ENCODE measurements at regions not wholly inside any gene's neighbourhood (a gene's known extent, or its start where the extent isn't known, plus 50 kb on each side); places are given as distances from the start of the nearest gene placed in this dataset.
"Not testable (repeated sequence)": the region's sequence is repeated elsewhere in the genome, so short reads cannot be mapped to it uniquely, and the experiment has no call there.

DNA sequence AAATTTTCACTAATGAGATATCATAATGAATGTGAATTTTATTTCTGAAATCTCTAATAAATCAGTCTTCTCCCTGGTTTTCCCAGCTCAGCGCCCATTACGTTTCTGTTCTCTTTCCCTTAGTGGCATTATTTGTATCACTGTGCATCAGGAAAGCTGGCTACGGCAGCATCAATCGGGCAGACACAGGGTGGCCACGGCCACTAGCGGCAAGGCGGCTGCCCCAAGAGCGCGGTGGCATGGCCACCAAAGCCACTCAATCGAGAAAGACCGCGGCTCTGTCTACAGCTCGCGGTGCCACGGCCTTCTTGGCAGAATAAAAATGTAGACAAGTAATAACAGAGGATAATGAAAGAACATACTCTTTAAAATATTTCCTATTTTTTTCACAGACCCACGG, 168.0 kb downstream of the RPIA start:
- DNase-seq (ENCODE audit: low read depth, low spot score): no peak

DNA sequence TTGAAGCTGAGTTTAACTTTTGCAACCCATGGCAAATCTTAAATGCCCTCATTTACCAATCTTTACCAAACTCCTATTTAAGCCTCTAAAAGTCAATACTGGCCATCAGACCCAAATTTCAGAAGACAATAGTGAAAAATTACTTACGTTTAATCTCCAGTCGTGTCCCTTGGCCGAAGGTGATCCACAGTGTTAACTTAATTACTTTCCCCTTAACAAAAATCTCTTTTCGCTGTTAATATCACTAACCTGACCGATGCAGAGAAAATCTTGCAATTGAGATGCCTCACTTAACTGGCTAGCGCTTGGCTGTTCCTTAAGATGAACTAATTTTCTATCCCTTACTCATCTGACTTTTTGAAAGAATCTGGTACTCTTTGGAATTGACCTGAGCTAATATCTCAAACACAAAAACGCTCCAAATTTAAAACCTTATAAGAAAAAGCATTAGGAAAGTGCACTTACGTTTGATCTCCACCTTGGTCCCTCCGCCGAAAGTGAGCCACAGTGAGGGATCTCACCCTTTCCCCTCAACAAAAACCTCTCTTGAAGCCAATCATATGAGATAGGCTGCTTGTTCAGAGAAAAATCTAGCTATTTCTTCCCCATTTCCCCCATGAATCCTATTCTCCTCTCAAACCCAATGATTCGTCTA, 169.1 kb downstream of the RPIA start:
- DNase-seq (ENCODE audit: low read depth, low spot score): no peak

DNA sequence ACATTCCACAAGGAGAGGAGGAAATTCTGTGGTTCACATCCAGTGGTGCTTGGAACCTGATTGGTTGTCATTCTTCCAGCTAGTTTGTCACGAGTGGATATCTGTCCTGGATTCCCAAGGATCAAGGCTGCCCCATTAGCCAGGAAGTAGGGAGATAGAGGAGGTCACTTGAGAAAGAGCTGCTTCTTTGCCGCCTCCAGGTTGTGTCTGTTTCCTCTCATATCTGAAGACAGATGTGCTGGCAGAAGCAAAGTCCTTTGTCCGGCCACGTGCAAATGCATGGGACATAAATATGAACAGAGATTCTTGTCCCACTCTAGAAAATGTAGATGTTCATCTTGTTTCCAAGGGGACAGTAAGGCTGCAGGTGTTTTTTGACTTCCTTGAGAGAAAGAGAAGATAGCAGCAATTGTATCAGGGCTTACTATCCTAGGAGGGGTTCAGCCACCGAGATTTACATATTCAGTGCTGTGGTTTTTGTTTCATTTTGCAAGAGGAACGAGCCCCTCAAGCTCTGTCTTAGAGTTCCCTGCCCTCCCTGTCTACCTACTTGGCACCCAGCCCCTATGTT, 174.4 kb downstream of the RPIA start:
- DNase-seq (ENCODE audit: low read depth, low spot score): no peak

DNA sequence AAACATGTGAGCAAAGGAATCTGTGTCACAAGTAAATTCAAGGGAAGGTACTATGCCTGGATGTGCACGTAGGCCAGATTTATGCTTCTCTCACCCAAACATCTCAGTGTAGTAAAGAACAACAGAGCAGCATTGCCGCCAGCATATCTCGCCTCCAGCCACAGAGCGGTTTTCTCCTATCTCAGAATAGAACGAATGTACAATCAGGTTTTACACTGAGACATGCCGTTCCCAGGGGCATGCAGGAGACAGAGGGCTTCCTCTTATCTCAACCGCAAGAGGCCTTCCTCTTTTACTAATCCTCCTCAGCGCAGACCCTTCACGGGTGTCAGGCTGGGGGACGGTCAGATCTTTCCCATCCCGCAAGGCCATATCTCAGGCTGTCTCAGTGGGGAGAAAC, 175.3 kb downstream of the RPIA start:
- no peak for DNase-seq (ENCODE audit: low read depth, low spot score)

DNA sequence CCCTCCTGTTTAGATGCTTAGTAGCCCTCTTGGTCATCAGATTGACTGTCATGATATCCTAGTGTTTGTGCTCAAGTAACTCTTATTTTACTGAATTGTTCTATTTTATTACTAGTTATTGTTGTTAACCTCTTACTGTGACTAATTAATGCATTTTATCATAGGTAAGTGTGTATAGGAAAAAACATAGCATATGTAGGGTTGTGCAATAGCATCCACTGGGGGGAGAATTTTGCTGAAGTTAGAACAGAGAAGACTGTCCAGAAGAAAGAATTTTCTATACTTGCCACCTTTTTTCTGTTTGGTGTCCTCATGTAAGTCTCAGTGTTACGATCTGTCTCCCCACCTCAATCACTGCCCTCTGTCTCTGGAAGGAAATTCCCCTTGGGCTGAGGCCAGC, 177.4 kb downstream of the RPIA start:
- DNase-seq (ENCODE audit: low read depth, low spot score): no peak

DNA sequence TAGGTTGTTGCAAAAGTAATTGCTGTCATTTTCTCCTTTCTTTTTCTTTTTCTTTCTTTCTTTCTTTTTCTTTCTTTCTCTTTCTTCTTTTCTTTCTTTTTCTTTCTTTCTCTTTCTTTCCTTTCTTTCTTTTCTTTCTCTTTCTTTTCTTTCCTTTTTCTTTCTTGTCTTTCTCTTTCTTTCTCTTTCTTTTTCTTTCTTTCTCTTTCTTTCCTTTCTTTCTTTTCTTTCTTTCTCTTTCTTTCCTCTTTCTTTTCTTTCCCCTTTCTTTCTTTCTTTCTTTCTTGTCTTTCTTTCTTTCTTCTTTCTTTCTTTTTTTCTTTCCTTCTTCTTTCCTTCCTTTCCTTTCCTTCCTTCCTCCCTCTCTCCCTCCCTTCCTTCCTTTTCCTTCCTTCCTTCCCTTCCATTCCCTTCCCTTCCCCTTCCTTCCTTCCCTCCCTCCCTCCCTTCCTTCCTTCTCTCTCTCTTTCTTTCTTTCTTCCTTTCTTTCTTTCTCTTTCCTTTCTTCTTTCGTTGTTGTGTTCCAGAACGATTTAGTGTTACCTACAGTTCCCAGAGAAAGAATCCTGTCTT, 178.9 kb downstream of the RPIA start:
- no peak for DNase-seq (ENCODE audit: low read depth, low spot score)

DNA sequence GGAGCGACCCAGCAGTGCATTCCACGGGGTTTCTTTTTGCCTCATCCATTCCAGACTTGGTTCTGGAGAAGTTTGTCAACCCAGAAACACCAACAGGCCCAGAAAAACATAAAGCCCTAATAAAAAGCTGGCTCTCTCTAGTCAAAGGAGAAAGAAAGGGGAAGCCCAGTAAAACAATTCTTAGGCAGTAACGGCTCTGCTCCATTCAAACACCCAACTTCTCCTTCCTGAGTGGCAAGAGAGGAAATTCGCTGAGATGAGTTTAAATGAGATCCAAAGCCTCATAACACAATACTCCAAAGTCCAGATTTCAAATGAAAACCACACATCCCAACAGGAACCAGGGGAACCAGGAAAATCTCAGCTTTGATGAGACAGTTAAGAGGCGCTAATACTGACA, 179.9 kb downstream of the RPIA start:
- no peak for DNase-seq (ENCODE audit: low read depth, low spot score)

DNA sequence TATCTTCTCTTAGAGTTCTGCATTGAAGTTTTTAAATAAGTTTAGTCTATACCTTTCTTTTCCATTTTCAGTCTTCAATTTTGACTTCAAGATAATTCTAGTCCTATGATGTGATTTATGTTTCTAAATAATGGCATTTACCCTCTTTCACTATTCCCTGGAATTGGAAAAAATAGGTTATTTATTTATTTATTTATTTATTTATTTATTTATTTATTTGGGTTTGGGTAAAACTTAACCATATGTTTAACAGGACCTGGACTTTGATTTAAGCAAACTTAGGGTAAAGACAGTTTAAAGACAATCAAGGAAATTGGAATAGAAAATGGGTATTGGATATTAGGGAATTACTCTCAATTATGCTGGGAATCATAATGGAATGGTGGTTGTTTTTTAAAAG, 182.1 kb downstream of the RPIA start:
- no peak for DNase-seq (ENCODE audit: low read depth, low spot score)

DNA sequence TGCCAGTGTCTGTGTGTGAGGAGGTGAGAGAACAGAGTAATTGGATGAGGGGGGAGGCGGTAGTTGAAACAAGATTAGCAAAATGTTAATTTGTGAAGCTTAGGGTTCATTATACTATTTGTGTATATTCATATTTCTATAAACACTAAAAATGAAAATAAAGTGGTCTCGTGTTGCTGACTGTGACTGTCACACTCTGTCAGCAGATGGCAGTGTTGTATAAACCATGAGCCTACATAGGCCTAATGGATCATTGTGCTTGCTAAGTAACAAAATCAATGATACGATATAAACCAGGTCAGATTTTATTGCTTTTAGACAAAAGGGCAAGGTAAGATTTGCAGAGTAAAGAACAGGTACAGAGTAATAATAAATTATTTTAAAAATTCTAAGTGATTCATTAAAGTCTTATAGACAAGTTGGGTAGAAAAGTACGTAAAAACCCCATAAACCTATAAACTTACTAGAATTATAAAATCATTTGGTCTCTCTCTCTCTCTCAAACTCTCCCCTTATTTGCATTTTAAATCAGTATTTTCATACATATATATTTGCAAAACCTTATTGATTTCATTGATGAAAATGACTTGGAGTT, 182.7 kb downstream of the RPIA start:
- peak; percentile 19 for DNase-seq (ENCODE audit: low read depth, low spot score)

DNA sequence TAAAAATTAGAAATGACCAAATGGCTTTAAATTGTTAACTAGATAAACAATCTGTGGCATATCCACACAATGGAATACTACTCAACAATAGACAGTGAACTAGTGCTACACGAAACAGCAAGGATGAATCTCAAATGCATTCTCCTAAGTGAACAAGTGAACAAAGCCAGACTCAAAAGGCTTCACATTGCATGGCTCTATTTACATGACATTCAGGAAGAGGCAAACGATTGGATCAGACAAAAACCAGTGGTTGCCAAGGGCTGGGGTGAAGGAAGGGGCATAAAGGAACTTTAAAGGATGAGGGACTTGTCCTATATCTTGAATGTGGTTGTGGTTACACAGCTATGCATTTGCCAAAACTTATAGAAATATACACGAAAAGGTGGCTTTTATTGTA, 184.3 kb downstream of the RPIA start:
- no peak for DNase-seq (ENCODE audit: low read depth, low spot score)

DNA sequence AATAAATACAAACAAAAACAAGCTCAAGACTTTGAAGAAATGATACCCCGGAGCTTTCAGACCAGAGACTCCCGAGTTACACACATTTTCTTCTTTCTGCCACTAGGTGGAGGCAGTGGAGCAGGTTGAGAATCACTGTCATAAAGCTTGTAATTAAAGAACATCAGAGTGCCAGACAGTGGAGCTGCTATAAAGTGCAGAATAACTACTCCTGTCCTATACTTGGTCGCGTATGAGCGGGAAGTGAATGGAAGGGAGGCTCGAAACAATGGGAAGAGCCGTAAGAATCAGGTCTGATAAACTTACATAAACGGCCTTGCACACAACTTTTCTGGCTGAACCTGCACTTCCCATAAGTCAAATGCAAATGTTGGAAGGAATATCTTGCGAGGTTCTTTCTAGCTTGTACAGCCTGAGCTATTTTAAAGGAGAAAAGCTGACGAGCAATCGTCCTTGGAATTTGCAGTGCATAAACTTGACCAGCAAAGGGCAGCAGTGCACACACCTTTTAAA, 189.0 kb downstream of the RPIA start:
- no peak for DNase-seq (ENCODE audit: low read depth, low spot score)

DNA sequence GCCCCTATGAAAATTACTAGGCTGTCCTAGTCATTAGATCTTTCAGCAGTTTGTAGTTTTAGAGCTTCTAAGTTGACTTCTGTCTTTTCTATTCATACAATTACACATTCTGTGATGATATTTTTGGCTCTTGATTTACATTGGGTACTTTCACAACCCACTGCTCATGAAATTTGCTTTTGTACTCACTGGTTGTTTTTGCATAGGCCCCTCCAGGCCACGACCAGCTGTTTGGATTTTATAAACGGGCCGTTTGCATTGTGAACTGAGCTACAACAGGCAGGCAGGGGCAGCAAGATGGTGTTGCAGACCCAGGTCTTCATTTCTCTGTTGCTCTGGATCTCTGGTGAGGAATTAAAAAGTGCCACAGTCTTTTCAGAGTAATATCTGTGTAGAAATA, 193.8 kb downstream of the RPIA start:
- no peak for DNase-seq (ENCODE audit: low read depth, low spot score)

DNA sequence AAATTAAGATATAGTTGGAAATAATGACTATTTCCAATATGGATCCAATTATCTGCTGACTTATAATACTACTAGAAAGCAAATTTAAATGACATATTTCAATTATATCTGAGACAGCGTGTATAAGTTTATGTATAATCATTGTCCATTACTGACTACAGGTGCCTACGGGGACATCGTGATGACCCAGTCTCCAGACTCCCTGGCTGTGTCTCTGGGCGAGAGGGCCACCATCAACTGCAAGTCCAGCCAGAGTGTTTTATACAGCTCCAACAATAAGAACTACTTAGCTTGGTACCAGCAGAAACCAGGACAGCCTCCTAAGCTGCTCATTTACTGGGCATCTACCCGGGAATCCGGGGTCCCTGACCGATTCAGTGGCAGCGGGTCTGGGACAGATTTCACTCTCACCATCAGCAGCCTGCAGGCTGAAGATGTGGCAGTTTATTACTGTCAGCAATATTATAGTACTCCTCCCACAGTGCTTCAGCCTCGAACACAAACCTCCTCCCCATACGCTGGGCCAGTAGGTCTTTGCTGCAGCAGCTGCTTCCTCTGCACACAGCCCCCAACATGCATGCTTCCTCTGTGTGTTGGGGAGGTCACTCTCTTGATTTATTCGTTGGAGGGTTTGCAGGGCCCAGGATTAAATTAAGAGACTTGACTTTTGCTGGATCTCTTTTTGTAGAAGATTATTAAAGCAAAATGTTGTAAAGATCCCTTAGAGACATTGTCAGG, 194.4 kb downstream of the RPIA start:
- DNase-seq (ENCODE audit: low read depth, low spot score): no peak

DNA sequence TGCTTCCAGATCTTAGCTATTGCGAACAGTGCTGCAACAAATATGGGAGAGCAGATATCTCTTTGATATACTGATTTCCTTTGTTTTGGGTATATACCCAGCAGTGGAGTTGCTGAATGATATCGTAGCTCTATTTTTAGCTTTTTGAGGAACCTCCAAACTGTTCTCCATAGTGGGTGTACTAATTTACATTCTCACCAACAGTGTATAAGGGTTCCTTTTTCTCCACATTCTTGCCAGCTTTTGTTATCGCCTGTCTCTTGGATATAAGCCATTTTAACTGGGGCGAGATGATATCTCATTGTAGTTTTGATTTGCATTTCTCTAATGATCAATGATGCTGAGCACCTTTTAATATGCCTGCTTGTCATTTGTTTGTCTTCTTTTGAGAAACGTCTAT, 196.0 kb downstream of the RPIA start:
- not testable (repeated sequence) for DNase-seq (ENCODE audit: low read depth, low spot score)

DNA sequence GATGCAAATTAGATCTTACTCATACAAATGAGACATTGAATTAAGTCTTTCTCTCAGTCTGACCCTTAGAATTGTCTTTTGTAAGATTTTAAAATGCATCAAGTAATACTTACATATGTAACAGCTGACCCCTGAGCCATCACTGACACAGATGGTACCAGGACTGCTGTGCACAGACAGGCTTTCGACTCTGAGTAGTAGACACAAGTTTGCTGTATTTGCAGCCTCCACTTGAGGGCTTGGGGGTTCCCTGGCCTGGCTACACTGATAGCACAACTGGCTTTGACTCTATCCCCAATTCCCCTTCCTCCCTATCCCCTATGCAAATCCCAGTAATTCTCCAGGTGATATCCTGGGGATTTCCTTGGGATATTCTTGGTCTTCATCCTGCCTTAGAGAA, 200.7 kb downstream of the RPIA start:
- DNase-seq (ENCODE audit: low read depth, low spot score): no peak

DNA sequence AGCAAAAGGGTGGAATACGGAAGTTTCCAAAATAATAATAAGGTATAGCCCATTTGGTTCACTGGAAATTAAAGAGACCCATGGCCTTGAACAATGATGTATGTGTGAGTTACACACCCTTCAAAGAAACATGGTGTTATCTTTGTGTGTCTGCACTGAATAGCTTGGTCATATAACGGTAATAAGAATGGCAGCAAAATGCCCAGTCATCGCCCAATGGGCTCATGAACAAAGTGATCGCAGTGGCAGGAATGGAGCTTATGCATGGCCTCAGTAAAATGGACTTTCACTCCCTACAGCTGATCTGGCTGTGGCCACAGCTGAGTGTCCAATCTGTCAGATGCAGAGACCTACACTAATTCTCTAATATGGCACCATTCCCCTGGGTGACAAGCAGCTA, 201.3 kb downstream of the RPIA start:
- DNase-seq (ENCODE audit: low read depth, low spot score): no peak

DNA sequence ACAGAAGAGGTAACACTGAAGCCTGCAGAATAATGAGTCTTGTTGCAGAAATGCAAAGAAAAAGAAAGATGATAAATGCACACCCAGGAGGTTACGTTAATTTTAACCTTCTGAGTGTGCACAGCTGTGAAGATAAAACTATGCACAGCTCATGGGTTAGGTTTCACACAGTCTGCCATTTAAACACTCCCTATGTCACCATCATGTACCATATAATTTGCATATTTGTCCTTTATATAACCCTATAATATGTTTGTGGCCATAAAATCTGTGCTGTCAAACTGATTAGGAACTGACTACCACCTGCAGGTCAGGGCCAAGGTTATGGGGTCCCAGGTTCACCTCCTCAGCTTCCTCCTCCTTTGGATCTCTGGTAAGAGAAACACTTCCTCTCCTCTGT, 205.5 kb downstream of the RPIA start:
- DNase-seq (ENCODE audit: low read depth, low spot score): no peak

DNA sequence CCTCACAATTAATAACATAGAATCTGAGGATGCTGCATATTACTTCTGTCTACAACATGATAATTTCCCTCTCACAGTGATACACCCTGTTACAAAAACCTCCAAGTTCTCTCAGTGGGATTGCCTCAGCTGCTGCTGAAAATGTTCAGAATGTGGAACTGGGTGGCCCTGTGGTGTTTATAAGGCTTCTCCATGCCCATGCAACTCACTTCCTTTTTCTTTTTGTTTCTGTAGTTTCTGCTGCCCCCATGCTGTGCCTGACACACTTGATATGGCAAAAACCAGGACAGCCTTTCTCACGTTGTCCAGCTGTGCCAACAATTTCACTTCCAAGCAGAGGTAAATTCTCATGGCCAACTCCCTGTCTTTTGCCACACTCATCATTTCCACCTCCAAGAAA, 206.2 kb downstream of the RPIA start:
- no peak for DNase-seq (ENCODE audit: low read depth, low spot score)

DNA sequence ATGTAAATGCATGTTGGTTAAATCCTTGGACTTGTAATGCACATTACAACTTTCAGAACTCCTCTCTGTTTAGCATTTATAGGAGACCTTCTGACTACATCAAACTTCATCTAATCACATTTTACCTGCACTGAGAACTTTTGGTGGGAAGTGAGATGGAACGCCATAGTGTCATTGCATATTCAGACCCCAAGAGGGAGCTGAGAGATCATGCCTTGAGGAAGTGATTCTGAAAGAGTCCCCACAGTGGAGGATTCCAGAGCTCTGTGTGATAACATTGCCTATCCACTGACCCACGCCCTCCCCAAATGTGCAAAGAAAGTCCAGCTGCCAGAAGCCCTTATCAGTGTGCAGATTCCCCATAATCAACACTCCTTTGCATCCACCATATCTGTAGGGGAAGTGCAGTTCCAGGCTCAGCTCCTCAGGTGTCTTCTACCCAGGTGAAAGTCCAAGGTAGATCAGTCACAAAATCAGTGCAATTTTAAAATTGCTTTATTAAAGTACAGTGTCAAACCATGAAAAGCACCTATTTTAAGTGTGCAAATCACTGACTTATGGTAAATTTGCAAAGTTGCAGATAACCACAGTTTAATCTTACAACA, 212.4 kb downstream of the RPIA start:
- no peak for DNase-seq (ENCODE audit: low read depth, low spot score)

DNA sequence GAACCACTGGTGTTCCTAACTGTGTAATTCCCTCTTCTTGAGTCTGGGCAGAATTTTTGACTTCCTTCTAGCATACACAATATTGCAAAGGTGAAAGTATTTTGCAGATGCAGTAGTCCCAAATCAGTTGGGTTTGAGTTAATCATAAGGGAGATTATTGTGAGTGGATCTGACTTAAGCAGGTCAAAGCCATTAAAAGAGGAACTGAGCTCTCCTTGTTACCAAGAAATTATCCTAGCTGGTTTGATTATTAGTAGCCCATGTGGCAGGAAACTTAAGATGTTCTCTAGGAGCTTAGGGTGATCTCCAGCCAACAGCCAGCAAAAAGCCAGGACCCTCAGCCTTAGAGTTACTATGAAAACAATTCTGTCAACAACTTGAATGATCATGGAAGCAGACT, 221.8 kb downstream of the RPIA start:
- DNase-seq (ENCODE audit: low read depth, low spot score): no peak

DNA sequence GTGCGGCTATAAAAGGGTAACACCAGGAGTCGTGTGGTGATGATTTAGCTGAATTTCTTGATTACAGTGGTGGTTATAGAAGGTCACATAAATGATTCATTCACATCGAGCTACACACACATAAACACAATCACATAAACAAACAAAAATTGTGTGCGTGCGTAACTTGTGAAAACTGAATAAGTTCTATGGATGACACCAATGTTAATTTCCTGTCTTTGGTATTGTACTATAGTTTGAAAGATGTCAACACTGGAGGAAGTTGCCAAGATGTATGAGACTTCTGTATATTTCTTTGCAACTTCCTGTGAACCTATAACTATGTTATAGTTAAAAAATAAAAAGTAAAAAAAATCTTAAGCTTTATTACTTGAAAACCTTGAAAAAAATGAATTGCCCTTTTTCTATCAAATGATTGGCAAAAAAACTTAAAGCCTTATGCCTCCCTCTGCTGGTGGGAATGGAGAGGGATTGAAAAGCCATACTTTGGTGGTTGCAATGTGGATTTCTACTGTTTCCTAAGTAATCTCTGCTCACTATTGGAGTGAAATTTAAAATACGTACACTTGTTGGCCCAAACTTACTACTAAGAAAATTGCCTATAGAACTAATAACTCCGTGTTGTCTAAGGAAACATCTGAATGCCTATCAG, 227.7 kb downstream of the RPIA start:
- DNase-seq (ENCODE audit: low read depth, low spot score): no peak

Data from activated naive CD8-positive, alpha-beta T cell treated with anti-CD3 and anti-CD28 coated beads, Interleukin-2, amount 50 U/mL, for 16 hours (primary cell).